ENCODE measurements at regions not wholly inside any gene's neighbourhood (a gene's known extent, or its start where the extent isn't known, plus 50 kb on each side); places are given as distances from the start of the nearest gene placed in this dataset.

GRCh38 chr6:106005954-106006353 is 80.2 kb upstream of the PRDM1 start:
- TF ChIP-seq CTCF (IDR thresholded peaks at IDR 0.05; ENCODE audit: low read depth, low read length), result no peak
- TF ChIP-seq POLR2A (IDR thresholded peaks at IDR 0.05; ENCODE audit: extremely low read depth, insufficient read length), result no peak
- TF ChIP-seq MYC (IDR thresholded peaks at IDR 0.05; ENCODE audit: low read depth, low read length), result no peak
